ENCODE measurements at regions not wholly inside any gene's neighbourhood (a gene's known extent, or its start where the extent isn't known, plus 50 kb on each side); places are given as distances from the start of the nearest gene placed in this dataset.

GRCh38 chr2:191478799-191479679 lies 198.9 kb upstream of the NABP1 start:
- TF ChIP-seq CTCF (IDR thresholded peaks at IDR 0.05): no peak
- TF ChIP-seq POLR2A (IDR thresholded peaks at IDR 0.05): no peak
